ENCODE measurements at regions not wholly inside any gene's neighbourhood (a gene's known extent, or its start where the extent isn't known, plus 50 kb on each side); places are given as distances from the start of the nearest gene placed in this dataset.
A peak's percentile ranks its signal among the peaks of the same experiment; 100 is the strongest.
"Not testable (repeated sequence)": the region's sequence is repeated elsewhere in the genome, so short reads cannot be mapped to it uniquely, and the experiment has no call there.

GRCh38 chr9:78121488-78121887 is 89.9 kb upstream of the GNAQ start:
- peak in 1 of 2 experiments; percentile 5 for DNase-seq

- DNase-seq: no peak
Observed at GRCh38 chr9:78118742-78119473, 87.3 kb upstream of the GNAQ start.

GRCh38 chr9:78115073-78115472 is 83.5 kb upstream of the GNAQ start:
- DNase-seq: no peak

- DNase-seq: no peak
Observed at GRCh38 chr9:78114581-78114980, 83.0 kb upstream of the GNAQ start.

GRCh38 chr9:78112406-78112805 is 80.8 kb upstream of the GNAQ start:
- DNase-seq: no peak

- DNase-seq: no peak
Observed at GRCh38 chr9:78112004-78112403, 80.4 kb upstream of the GNAQ start.

- DNase-seq: no peak
Observed at GRCh38 chr9:78109075-78109474, 77.5 kb upstream of the GNAQ start.

GRCh38 chr9:78106586-78106985 is 75.0 kb upstream of the GNAQ start:
- not testable (repeated sequence) for DNase-seq

GRCh38 chr9:78103971-78104433 is 72.4 kb upstream of the GNAQ start:
- DNase-seq: no peak

- DNase-seq: no peak
Observed at GRCh38 chr9:78101247-78101646, 69.6 kb upstream of the GNAQ start.

- DNase-seq: no peak
Observed at GRCh38 chr9:78097541-78097940, 65.9 kb upstream of the GNAQ start.

GRCh38 chr9:78091731-78092130 is 60.1 kb upstream of the GNAQ start:
- DNase-seq: no peak

GRCh38 chr9:78089111-78089510 is 57.5 kb upstream of the GNAQ start:
- DNase-seq: no peak

- not testable (repeated sequence) for DNase-seq
Observed at GRCh38 chr9:78088190-78088589, 56.6 kb upstream of the GNAQ start.

Measured in cerebellar nuclear complex (tissue), 1 donor.